ENCODE measurements at regions not wholly inside any gene's neighbourhood (a gene's known extent, or its start where the extent isn't known, plus 50 kb on each side); places are given as distances from the start of the nearest gene placed in this dataset.

- no peak for TF ChIP-seq EP300 (IDR thresholded peaks at IDR 0.05)
- TF ChIP-seq, protein P1, sequence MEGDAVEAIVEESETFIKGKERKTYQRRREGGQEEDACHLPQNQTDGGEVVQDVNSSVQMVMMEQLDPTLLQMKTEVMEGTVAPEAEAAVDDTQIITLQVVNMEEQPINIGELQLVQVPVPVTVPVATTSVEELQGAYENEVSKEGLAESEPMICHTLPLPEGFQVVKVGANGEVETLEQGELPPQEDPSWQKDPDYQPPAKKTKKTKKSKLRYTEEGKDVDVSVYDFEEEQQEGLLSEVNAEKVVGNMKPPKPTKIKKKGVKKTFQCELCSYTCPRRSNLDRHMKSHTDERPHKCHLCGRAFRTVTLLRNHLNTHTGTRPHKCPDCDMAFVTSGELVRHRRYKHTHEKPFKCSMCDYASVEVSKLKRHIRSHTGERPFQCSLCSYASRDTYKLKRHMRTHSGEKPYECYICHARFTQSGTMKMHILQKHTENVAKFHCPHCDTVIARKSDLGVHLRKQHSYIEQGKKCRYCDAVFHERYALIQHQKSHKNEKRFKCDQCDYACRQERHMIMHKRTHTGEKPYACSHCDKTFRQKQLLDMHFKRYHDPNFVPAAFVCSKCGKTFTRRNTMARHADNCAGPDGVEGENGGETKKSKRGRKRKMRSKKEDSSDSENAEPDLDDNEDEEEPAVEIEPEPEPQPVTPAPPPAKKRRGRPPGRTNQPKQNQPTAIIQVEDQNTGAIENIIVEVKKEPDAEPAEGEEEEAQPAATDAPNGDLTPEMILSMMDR (IDR thresholded peaks at IDR 0.05): no peak
These were observed 114.5 kb upstream of the GRM7 start for GRCh38 chr3:6746443-6746842.
